ENCODE measurements at regions not wholly inside any gene's neighbourhood (a gene's known extent, or its start where the extent isn't known, plus 50 kb on each side); places are given as distances from the start of the nearest gene placed in this dataset.
"Not testable (repeated sequence)": the region's sequence is repeated elsewhere in the genome, so short reads cannot be mapped to it uniquely, and the experiment has no call there.

DNA sequence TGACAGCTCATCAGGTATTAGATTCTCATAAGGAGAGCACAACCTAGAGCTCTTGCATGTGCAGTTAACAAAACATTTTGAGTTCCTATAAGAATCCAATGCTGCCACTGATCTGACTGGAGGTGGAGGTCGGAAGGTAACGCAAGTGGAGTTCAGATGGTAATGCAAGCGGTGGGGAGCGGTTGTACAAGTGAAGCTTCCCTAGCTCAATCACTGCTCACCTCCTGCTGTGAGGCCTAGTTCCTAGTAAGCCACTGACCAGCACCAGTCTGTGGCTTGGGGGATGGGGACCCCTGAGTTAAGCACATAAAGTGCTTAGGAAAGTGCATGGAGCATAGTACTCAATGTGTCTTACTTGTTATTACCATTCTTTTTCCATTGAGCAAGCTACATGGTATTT, 983.2 kb upstream of the IGFBP7 start:
- no peak for DNase-seq (ENCODE audit: low read depth in 4 of 4, low spot score in 3 of 4)

DNA sequence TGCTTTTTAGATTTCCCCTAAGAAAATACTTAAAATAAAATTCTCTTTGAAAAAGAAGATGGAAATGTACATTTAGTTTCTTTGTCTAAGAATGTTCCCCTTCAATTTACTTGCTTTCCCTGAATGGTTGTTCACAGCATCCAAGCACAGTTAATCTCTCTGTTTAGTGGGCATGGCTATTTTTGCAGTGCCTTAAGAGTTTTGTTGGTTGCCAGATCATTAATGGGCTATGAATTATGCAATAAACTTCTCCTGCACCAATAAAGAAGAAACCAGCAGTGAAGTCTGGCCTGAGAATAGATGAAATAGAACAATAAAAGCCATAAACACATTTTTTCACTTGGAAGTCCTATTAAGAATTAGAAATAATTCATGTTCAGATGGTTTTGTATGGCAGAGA, 980.4 kb upstream of the IGFBP7 start:
- no peak for DNase-seq (ENCODE audit: low read depth in 4 of 4, low spot score in 3 of 4)

DNA sequence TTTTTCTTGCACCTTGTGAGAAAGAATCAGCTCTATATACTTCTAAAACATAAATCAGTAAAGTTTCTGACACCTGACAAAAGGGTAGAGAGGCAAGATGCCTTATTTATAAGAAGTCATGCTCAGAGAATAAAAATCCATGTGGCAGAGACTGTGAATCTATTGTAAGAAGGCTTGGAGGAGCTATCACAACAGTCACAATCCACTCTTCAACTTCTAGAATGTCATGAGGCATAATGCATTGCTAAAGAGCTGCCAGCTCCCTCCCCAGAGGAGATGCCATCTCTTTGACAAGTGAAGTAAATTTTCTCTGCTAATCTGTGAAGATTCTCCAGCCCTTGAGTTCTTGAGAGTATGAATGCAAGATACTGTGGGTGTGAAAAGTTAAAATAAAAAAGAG, 971.2 kb upstream of the IGFBP7 start:
- DNase-seq (ENCODE audit: low read depth in 4 of 4, low spot score in 3 of 4) = no peak

DNA sequence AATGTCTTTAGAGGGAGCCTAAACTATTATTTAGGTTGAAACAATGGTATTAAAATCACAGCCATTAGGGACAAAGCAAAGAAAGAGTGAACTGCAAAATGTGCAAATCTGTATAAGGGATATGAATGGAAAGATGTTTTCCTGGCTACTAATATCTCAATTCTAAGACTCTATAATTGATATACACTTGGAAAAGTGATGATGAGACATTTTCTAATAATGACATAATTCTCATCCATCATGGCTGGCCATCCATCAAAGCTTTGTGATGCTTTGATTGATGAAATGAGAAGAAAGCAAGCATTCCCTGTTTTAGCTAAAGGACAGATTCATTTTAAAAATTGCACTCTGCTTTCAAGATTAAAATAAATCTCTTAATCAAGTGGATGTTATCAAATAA, 965.5 kb upstream of the IGFBP7 start:
- DNase-seq (ENCODE audit: low read depth in 4 of 4, low spot score in 3 of 4) = no peak

DNA sequence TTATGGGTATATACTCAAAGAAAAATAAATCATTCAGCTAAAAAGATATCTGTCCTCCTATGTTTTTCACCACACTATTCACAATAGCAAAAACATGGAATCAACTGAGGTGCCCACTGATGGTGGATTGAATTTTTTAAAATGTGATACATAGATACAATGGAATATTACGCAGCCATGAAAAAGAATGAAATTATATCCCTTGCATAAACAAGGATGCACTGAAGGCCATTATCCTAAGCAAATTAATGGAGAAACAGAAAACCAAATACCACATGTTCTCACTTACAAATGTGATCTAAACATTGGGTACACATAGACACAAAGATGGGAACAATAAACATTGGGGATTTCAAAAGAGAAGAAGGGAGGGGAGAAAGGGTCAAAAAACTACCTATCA, 964.2 kb upstream of the IGFBP7 start:
- DNase-seq (ENCODE audit: low read depth in 4 of 4, low spot score in 3 of 4) = no peak

DNA sequence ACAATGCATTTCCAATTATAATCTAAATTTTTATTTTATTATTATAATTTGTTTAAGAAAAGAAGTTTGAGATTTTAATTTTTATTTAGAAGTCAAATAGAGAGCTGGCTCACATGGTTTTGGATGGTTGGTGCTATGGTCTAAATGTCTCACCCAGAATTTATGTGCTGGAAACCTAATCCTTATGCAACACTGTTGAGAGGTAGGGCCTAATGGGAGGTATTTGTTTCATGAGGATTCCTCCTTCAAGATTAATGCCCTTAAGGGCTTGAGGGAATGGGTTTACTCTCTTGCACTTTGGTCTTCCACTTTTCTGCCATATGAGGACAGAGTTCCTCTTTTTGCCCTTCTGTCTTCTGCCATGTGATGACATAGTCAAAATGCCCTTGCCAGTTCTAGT, 960.5 kb upstream of the IGFBP7 start:
- peak in 3 of 4 donors; percentile 5 to 25 (median 20) for DNase-seq (ENCODE audit: low read depth in 4 of 4, low spot score in 3 of 4)

DNA sequence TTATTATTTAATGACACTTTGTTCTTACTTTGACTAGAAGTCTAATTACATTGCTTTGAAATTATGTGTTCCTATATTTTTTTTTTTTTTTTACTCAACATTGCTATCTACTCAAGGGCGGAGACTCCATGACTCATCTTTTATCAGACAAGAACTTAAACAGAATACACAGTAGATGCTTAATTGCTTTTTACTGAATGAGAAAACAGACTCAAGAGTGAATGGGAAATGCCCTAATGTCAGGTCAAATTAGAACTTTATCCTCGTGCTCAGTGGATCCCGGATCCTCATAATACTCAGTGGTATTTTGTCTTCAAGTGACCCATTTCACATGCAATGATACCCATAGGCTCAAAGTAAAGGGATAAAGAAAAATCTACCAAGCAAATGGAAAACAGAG, 954.5 kb upstream of the IGFBP7 start:
- DNase-seq (ENCODE audit: low read depth in 4 of 4, low spot score in 3 of 4) = no peak

DNA sequence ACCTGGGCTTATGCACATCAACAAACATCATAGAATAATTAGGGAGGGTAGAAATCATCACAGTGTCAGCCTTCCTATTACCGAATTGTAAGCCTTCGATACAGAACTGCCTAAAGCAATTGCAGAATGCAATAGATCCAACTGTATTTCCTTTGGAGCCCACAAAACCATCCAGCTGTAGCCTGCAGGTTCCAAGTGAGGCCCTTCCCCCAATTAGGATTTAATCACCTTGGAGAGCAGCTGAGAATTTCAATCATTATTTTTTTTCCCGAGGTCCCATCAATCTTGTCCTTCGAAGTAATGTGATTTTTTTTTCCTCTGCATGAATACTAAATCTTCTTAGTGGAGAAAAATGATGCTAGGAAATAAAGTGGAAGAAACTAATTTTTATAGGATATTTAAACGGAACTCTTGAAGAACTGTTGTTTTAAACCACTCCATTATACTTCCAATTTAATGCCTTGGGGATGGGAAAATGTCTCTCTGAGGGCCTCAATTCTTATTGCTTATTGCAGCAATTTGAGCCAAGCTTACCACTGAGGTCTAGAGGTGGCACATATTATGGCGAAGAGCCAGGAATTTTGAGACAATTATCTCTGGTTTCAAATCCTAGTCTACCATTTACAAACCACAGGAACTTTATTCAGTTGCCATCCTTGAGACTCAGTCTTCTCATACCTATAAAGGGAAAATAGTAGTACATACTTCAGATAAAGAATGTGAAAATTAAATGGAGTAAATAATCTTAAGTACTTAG, 953.4 kb upstream of the IGFBP7 start:
- no peak for DNase-seq (ENCODE audit: low read depth in 4 of 4, low spot score in 3 of 4)

DNA sequence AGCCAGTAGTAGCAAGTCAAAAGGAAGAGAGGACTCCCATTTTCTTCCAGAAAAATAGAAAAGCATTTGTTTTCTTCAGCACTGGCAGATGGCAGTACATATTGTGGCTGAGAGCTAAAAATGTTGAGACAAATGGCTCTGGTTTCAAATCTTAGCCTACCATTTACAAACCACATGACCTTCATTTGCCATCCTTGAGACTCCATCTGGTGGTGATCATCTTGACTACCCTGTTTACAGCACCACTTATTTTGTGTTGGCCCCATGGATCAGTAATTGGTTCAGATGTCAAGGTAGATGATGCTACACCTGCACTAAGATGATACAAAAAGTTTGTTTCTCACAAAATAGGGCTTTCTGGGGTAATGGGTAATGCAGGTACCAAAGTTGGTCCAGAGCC, 951.8 kb upstream of the IGFBP7 start:
- no peak for DNase-seq (ENCODE audit: low read depth in 4 of 4, low spot score in 3 of 4)

DNA sequence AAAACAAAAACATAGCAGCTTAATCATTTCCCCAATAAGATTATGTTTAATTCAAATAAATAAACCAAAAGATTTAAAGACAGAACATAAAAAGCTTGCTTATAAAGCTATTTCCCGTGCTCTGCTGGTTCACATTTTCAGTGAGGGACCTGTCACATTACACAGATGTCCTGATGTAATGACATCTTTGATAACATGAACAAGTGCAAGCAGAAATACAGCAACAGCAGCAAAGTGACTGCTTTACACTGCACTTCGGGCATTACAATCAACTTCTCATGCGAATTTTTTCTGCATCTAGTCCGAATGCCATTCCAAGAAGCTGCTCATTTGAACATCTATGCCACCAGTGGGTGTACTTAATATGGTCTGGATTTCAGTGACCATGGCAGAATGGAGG, 940.3 kb upstream of the IGFBP7 start:
- DNase-seq (ENCODE audit: low read depth in 4 of 4, low spot score in 3 of 4) = no peak

DNA sequence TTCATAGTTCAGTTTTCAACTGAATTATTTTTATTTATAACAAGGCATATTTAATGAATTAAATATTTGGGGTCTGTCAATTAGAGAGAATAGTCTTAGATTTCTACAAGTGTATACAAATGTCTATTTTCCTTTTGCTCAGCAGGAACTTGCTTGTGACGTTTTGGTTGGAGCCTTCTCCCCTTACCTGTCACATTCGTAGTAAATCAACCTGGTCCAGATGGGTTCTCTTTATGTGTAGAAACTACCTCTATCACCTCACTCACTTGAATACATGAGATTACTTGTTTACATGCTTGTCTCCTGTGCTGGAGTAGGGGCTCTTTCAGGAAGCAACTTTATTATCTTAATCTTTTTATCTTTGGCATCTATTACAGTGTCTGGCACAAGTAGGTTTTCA, 938.3 kb upstream of the IGFBP7 start:
- DNase-seq (ENCODE audit: low read depth in 4 of 4, low spot score in 3 of 4) = peak in 1 of 4 donors; percentile 22

DNA sequence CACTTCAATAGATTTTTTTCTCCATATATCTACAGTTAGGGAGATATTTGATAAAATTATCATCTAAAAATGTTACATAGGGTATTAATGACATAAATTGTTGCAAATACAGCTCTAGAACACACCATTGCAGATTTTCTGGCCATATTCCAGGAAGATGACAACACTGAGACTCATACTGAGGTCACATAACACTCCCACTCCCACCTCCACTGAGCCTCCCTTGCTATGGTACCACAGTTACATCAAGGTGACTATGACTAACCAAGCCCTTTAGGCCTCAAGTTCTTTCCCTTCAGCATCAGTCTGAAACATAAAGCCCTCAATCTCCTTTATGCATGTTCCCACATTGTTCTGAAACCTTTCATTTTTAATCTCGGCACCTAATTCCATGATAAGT, 932.0 kb upstream of the IGFBP7 start:
- DNase-seq (ENCODE audit: low read depth in 4 of 4, low spot score in 3 of 4) = no peak

DNA sequence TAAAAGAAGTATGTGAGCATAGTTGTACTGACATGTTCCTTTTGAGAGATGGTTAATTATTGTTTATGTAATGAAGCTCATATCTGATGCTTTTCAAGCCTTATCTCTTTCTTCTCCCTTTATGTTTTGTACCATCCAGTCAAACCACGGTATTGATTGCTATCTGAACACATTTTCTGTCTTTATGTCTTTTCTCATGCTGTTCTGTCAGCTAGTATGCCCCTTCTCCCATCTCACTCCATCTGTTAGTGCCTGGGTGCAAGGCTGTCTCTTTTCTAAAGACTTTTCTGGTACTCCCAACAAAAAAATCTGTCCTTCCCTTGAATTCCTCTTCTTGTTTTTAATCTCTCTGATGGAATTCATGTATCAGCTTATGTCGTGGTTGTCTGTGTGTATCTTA, 883.8 kb upstream of the IGFBP7 start:
- no peak for DNase-seq (ENCODE audit: low read depth in 4 of 4, low spot score in 3 of 4)

DNA sequence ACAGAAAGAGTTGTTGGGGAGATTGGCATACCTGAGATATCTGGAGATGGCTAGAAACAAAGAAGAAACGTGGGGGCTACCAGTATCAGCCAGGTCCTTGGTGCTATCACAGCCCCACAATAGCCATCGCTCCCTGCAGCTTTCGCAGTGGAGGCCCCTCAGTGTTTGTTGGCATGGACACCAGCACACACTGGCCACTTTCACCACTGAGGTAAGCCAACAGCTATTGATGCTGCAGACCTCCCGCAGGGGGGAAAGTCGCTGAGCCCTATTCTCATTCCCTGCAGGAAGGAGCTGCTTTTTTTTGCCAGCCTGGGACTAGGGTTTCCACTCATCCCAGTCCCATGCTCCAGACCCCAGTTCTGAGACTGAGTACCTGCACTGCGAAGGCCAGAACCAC, 879.2 kb upstream of the IGFBP7 start:
- DNase-seq (ENCODE audit: low read depth in 4 of 4, low spot score in 3 of 4) = no peak

DNA sequence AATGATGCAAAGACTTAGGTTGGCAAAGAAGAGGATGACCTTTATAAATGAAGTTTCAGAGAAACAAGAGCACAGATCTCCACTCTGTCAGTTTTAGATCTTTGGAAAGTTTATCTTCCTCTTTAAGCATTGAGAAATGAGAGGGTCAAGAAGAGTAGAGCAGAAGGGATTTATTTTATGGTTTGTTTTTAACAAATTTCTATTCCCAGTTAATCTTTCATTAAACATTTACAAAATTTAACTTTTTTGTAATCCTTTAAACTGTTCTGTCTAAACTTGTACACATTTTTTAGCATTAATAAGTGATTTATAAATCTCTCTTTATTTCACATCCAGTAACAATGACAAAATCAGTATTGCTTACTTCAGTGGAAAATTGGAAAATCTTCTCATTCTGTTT, 875.0 kb upstream of the IGFBP7 start:
- DNase-seq (ENCODE audit: low read depth in 4 of 4, low spot score in 3 of 4) = peak in 1 of 4 donors; percentile 2

DNA sequence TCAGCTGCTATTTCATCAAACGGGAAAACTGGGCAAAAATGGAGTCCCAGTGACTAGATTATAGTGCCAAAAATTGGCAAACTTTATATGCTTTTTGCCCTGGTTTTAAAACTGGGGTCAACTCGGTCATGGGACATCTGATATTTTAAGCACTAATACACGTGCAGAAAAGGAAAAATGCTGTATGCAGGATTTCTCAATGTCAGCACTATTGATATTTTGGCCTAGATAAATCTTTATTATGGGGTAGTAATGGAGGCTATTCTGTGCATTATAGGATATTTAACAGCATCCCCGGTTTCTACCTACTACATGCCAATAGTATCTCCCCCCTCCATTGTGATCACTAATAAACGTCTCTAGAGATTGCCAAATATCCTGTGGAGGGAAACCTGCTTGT, 870.9 kb upstream of the IGFBP7 start:
- DNase-seq (ENCODE audit: low read depth in 4 of 4, low spot score in 3 of 4) = no peak

DNA sequence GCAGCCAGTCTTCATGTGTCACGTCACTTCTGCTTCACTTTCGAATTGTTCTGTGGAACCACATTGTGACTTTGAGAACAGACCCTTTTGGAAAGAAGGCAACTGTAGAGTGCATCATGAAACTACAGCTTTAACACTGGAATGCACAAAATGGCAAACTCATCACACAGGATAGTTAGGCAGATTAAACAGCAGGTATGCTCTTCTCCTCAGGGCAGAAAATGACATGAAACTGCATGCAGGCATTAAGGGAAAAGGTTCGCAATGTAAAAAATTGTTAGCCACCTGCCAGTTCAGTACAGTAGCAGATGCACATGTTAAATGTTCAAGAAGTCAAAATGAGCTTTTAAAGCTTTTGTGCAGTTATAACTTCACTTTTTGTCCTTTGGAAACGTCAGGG, 864.6 kb upstream of the IGFBP7 start:
- DNase-seq (ENCODE audit: low read depth in 4 of 4, low spot score in 3 of 4) = no peak

DNA sequence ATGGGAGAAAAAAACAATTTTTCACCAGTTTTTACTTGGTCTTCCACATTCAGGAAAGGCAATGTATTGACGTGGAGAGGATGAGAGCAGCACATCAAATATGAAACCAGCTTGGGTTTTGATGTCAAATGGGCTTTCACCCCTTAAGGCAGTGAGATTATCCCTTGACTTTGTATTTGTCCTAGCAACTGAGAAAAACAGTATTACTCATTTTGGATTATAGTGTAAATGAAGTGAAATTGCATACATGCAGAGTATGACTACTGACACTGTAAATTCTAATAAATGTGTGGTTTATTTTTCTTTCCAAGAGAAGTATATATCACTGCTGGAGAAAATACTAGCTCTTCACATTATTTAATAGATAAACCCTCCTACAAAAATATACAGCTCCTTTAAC, 863.6 kb upstream of the IGFBP7 start:
- no peak for DNase-seq (ENCODE audit: low read depth in 4 of 4, low spot score in 3 of 4)

DNA sequence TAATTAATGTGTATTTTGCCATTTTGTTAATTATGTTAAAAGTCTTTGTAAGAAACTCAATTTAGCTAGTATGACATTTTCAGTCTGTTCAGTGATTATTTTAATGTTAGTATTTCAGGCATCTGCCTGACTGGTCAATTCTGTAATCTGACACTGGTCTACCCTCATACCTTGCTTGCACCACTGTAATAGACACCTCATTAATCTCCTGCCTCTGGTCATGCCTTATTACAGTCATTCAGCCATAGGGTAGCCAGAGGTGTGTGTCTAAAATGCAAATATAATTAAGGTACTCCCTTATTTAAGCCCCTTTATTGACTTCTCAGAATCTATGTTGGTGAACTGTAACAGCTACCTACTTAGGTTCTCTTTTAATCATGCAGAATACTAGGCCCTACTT, 861.1 kb upstream of the IGFBP7 start:
- DNase-seq (ENCODE audit: low read depth in 4 of 4, low spot score in 3 of 4) = peak in 1 of 4 donors; percentile 1

DNA sequence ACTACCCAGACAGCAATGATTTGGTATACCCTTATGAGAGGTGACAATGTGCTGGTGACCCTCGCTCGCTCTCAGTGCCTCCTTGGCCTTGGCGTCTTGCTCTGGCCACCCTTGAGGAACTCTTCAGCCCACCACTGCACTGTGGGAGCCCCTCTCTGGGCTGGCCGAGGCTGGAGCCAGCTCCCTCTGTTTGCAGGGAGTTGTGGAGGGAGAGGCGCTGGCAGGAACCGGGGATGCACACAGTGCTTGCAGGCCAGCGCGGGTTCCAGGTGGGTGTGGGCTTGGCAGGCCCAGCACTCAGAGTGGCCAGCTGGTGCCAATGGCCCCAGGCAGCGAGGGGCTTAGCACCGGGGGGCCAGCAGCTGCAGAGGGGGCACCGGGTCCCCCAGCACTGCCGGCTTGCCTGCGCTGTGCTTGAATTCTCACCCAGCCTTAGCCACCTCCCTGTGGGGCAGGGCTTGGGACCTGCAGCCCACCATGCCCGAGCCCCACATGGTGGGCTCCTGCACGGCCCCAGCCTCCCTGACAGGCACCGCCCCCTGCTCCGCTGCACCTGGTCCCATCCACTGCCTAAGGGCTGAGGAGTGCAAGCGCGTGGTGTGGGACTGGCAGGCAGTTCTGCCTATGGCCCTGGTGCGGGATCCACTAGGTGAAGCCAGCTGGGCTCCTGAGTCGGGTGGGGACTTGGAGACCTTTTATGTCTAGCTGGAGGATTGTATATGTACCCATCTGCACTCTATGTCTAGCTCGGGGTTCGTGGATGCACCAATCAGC, 857.0 kb upstream of the IGFBP7 start:
- no peak for DNase-seq (ENCODE audit: low read depth in 4 of 4, low spot score in 3 of 4)

DNA sequence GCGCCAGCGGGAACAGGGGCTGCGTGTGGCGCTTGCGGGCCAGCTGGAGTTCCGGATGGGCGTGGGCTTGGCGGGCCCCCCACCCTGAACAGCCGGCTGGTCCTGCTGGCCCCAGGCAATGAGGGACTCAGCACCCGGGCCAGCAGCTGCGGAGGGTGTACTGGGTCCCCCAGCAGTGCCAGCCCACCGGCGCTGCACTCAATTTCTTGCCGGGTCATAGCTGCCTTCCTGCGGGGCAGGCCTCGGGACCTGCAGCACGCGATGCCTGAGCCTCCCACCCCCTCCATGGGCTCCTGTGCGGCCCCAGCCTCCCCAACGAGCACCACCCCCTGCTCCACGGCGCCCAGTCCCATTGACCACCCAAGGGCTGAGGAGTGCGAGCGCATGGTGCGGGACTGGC, 855.2 kb upstream of the IGFBP7 start:
- DNase-seq (ENCODE audit: low read depth in 4 of 4, low spot score in 3 of 4) = not testable (repeated sequence)

DNA sequence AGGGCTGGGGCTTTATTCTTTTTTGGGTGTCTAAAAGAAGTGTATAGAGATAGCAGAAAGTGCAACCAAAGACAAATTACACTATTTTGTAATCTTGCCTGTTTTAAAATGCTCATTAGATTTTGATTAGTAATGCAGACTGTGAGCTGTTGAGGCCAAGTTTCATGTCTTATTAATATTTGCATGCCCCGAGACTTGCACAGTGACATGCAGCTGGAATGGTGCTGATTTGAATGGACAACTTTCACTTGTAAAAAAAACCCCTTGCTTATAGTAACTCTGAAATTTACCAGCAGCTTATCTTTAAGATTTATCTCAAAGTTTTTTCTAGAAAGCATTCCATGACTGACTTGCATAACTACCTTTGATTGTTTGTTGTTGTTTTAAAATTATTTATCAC, 835.1 kb upstream of the IGFBP7 start:
- DNase-seq (ENCODE audit: low read depth in 4 of 4, low spot score in 3 of 4) = no peak

Measured in right renal pelvis (tissue), 4 donors.